ENCODE measurements at regions not wholly inside any gene's neighbourhood (a gene's known extent, or its start where the extent isn't known, plus 50 kb on each side); places are given as distances from the start of the nearest gene placed in this dataset.

DNA sequence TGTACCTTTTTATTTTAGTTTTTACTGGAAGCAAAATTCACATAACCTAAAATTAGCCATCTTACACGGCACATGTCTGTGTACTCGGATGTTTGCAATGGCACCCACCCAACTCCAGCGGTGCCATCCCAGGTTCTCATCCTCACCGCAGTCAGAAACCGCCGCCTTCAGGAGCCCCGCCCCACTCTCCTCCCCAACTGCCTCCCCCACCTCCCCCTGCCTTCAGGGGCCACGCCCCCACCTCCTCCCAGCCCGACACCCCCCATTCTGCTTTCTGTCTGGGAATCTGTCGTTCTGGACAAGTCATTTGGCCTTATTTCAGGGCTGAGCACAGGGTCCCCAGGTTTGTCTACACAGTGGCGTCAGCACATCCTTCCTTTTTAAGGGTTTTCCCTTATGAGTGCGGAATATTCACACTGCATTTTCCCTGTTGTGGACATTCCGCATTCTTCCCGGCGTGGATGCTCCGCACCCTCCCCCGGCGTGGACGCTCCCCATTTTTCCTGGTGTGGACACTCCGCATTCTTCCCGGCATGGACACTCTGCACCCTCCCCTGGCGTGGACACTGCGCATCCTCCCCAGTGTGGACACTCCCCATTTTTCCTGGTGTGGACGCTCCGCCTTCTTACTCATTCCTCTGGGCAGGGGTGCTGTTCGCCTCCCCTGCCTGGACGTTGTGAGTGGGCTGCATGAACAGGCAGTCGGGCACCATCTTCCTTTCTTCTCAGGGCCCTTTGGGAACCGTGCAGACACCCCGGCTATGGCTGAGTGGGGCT, 135.4 kb upstream of the NKX1-1 start:
- no peak for DNase-seq (ENCODE audit: low read depth)
- TF ChIP-seq, protein P1, sequence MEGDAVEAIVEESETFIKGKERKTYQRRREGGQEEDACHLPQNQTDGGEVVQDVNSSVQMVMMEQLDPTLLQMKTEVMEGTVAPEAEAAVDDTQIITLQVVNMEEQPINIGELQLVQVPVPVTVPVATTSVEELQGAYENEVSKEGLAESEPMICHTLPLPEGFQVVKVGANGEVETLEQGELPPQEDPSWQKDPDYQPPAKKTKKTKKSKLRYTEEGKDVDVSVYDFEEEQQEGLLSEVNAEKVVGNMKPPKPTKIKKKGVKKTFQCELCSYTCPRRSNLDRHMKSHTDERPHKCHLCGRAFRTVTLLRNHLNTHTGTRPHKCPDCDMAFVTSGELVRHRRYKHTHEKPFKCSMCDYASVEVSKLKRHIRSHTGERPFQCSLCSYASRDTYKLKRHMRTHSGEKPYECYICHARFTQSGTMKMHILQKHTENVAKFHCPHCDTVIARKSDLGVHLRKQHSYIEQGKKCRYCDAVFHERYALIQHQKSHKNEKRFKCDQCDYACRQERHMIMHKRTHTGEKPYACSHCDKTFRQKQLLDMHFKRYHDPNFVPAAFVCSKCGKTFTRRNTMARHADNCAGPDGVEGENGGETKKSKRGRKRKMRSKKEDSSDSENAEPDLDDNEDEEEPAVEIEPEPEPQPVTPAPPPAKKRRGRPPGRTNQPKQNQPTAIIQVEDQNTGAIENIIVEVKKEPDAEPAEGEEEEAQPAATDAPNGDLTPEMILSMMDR (IDR thresholded peaks at IDR 0.05; ENCODE audit: control insufficient read depth, insufficient read depth, low read depth, low read length, missing control alignments), result no peak

DNA sequence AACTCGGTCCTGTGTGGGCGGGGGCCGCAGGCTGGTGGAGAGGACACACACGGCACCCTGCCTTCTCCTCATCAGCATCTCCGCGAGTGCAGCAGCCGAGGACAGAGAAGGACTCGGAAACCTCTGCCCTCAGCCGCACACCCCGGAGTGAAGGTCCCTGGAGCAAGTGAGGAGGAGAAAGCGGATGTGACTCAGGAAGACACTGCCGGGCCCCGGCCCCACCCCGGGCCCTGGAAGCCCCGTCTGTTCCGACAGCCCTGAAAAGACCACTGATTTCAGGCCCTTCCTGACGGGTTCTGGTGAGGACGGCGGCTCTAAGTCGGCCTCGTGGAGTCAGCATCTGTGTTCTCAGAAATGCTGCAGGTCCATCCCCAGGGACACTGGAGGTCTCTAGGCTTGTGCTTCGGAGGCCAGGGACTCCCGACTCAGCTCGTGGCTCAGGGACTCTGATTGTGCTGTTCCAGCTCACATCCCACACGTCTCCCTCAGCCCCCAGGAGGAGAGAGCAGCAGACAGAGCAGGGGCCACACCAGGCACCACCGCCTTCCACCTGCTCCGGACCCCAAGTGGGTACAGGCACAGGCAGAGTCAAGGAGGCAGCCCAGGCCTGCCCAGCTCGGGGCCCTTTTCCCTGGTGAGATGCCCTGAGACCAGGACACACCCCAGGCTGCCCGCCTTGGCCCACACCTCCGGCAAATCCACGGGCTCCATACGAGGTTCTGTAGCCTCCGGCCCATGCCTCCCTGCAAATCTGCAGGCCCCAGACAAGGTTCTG, 134.5 kb upstream of the NKX1-1 start:
- DNase-seq (ENCODE audit: low read depth), result no peak
- H3K4me3 ChIP-seq (ENCODE audit: control insufficient read depth, low read depth, low read length), result no peak overlapping the region
- TF ChIP-seq, protein P1 (IDR thresholded peaks at IDR 0.05; ENCODE audit: control insufficient read depth, insufficient read depth, low read depth, low read length, missing control alignments), result no peak

More for the DNA sequence above, 135.4 kb upstream of the NKX1-1 start:
- no peak overlapping the region for H3K4me3 ChIP-seq (ENCODE audit: control insufficient read depth, low read depth, low read length)

DNA sequence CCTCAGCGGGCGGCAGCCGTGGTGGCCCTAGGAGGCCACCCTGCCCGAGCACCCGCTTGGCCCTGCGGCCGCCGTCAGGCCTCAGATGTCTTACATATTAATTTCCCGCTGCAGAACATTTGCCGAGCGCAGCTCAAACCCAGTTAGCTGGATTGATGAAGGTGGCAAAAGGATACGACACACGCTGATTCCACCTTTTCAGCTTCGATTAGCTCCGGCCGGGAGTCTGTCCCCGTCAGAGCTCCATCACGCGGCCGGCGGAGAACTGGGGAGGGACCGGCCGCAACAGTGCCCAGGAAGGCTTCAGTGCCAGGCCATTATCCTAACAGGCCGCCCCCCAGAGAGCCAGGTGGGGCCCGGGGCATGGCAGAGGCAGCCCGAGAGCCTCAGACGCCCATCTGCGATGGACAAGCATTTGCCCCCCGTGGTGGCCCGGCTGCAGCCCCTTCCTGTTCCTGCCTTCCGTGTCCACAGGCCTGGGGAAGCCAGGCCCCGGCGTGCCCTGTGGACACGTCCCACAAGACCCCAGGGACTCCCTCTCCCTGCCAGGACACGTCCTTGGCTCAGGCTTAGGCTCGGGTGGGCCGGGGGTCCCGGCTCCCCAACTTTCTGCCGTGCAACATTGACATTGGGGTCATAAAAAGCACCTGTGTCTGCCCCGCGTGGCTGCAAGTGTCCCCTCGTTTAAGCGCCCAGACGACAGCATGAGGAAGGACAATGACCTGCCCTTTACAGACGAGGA, 133.8 kb upstream of the NKX1-1 start:
- H3K4me3 ChIP-seq (ENCODE audit: control insufficient read depth, low read depth, low read length), result no peak overlapping the region
- TF ChIP-seq, protein P1 (IDR thresholded peaks at IDR 0.05; ENCODE audit: control insufficient read depth, insufficient read depth, low read depth, low read length, missing control alignments), result no peak
- no peak for DNase-seq (ENCODE audit: low read depth)

DNA sequence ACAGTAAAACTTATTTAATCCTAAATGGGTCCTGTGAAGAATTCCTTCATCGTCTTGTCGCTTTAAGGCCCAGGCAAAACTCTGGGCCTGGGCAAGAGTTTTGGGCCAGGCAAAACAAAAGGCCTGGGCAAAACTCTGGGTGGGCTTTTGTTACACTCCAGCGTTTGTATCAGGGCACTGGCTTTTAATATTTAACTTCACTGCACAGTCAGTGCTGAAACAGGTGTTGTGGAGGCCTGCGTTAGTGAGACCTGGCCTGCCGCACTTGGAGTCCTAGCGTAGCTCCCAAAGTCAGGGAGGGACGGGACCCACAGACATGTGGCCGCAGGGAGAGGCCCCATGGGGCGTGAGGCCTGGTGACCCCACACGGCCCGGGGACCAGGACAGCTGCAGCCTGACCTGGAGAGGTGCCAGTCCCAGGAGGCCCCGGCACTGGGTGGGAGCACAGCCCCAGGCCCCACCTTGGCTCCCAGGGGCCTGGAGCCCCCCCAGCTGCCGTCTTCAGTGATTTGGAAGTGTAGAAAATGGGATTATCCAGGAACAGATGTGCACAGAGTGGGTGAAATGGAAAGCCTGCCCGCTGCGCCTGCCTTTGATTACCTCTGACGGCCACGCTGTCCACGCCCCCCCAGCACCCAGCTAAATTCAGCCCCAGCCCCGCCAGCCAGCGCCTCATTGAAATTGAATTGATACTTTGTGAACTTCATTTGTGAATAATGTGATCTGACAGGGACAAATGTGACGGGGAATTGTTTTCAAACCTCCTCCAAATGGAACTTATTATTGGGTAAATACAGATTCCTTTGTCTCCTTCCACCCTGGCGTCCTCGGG, 132.9 kb upstream of the NKX1-1 start:
- H3K4me3 ChIP-seq (ENCODE audit: control insufficient read depth, low read depth, low read length), result no peak overlapping the region
- TF ChIP-seq, protein P1 (IDR thresholded peaks at IDR 0.05; ENCODE audit: control insufficient read depth, insufficient read depth, low read depth, low read length, missing control alignments), result no peak
- DNase-seq (ENCODE audit: low read depth), result no peak

DNA sequence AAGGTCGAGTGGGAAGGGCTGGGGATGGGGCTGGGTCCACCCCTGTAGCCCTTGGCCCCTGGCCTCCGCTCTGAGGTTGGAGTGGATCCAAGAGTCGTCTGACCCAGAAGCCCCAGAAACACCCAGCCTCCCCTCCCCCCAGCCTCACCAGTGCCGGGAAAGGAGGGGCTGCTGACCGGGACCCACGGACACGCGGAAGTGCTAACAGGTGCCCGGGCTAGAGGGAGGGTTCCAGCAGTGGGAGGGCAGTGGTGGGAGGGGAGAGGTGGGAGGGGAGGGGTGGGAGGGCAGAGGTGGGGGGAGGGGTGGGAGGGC, 131.8 kb upstream of the NKX1-1 start:
- no peak overlapping the region for H3K4me3 ChIP-seq (ENCODE audit: control insufficient read depth, low read depth, low read length)
- no peak for DNase-seq (ENCODE audit: low read depth)
- TF ChIP-seq, protein P1 (IDR thresholded peaks at IDR 0.05; ENCODE audit: control insufficient read depth, insufficient read depth, low read depth, low read length, missing control alignments), result no peak
